OCI-LY7 (cell line): ENCODE measurements at regions not wholly inside any gene's neighbourhood (a gene's known extent, or its start where the extent isn't known, plus 50 kb on each side); places are given as distances from the start of the nearest gene placed in this dataset.

Source experiments
- BruUV-seq: library from RNA; stranded (reverse); fragments of 400-500 nt; replicated peaks from 2 replicates; lab custom pipeline; 2021; lab: Mats Ljungman, UMichigan
- CTCF ChIA-PET: fragments of 300-600 bp; sonication (Branson Sonifier 250); formaldehyde crosslinking; loops from one replicate; lab custom pipeline; 2022; ENCODE audit warnings: antibody characterized with exemption; ENCODE audit not compliant: unreplicated experiment; lab: Charles Lee
- POLR2A ChIA-PET: fragments of 300-600 bp; sonication (Branson Sonifier 250); formaldehyde crosslinking; loops from one replicate; lab custom pipeline; 2022; ENCODE audit warnings: antibody characterized with exemption; lab: Charles Lee
- DNase-seq: peaks from one replicate; pipeline ENCODE4 v3.0.0-alpha.2; 2015; ENCODE audit warnings: low spot score
- H2AFZ ChIP-seq: fragments of 200-600 bp; sonication (generic), shearing (Covaris generic); 2 replicates; pipeline ENCODE4 v1.6.1; 2014; ENCODE audit warnings: mild to moderate bottlenecking, antibody characterized with exemption, low read length, moderate library complexity
- H3K27ac ChIP-seq: fragments of 200-600 bp; sonication (generic); 2 replicates; pipeline ENCODE4 v1.5.1; 2014; ENCODE audit warnings: mixed run types, low read depth, mild to moderate bottlenecking, moderate library complexity, low read length, inconsistent platforms; ENCODE audit not compliant: poor library complexity, severe bottlenecking
- H3K36me3 ChIP-seq: fragments of 200-600 bp; sonication (generic); 2 replicates; pipeline ENCODE4 v1.6.1; 2014; ENCODE audit warnings: mild to moderate bottlenecking, antibody characterized with exemption, low read length, moderate library complexity, mixed read lengths; ENCODE audit not compliant: insufficient read depth
- H3K4me1 ChIP-seq: fragments of 200-600 bp; sonication (generic); 2 replicates; pipeline ENCODE4 v1.5.1; 2014; ENCODE audit warnings: mild to moderate bottlenecking, low read length; ENCODE audit not compliant: insufficient read depth, poor library complexity, severe bottlenecking
- H3K4me2 ChIP-seq: fragments of 200-600 bp; sonication (generic); 2 replicates; pipeline ENCODE4 v1.6.1; 2014; ENCODE audit warnings: mild to moderate bottlenecking, low read length
- H3K4me3 ChIP-seq: fragments of 200-600 bp; sonication (generic); 2 replicates; pipeline ENCODE4 v1.5.1; 2014; ENCODE audit warnings: mild to moderate bottlenecking, low read depth, low read length; ENCODE audit not compliant: poor library complexity, severe bottlenecking
- H3K79me2 ChIP-seq: fragments of 200-600 bp; sonication (generic); 2 replicates; pipeline ENCODE4 v1.6.1; 2016; ENCODE audit warnings: low read depth, mild to moderate bottlenecking, low read length, moderate library complexity, mixed read lengths; ENCODE audit not compliant: insufficient read depth
- H3K9me2 ChIP-seq: fragments of 200-600 bp; sonication (generic); 2 replicates; pipeline ENCODE4 v1.6.1; 2016; ENCODE audit warnings: mild to moderate bottlenecking, low read length, mixed read lengths; ENCODE audit not compliant: insufficient read depth
- H3K9me3 ChIP-seq: fragments of 200-600 bp; sonication (generic); 2 replicates; pipeline ENCODE4 v1.6.1; 2014; ENCODE audit warnings: mild to moderate bottlenecking, mixed run types, low read length, mixed read lengths
- H4K20me1 ChIP-seq: fragments of 200-600 bp; sonication (generic); 2 replicates; pipeline ENCODE4 v1.6.1; 2014; ENCODE audit warnings: mild to moderate bottlenecking, antibody characterized with exemption, low read length, moderate library complexity, mixed read lengths; ENCODE audit not compliant: insufficient read depth
- EZH2phosphoT487 ChIP-seq: fragments of 200-600 bp; sonication (generic); IDR thresholded peaks from 2 replicates; pipeline ENCODE4 v1.6.1; 2018; ENCODE audit warnings: low read depth, borderline replicate concordance, mild to moderate bottlenecking, mixed run types, antibody characterized with exemption, low read length, moderate library complexity, mixed read lengths
- intact Hi-C: fragments of 100-400 bp; cut with micrococcal nuclease; formaldehyde crosslinking; loops from one replicate; pipeline ENCODE4 v1.10.0; 2022; ENCODE audit not compliant: unreplicated experiment
- TF ChIP-seq, protein P1 (sequence below): fragments of 200-600 bp; sonication (generic); conservative IDR thresholded peaks from 2 replicates; pipeline ENCODE4 v1.5.1; 2014; ENCODE audit warnings: mild to moderate bottlenecking, antibody characterized with exemption, low read length, moderate library complexity, mixed read lengths

DNA sequence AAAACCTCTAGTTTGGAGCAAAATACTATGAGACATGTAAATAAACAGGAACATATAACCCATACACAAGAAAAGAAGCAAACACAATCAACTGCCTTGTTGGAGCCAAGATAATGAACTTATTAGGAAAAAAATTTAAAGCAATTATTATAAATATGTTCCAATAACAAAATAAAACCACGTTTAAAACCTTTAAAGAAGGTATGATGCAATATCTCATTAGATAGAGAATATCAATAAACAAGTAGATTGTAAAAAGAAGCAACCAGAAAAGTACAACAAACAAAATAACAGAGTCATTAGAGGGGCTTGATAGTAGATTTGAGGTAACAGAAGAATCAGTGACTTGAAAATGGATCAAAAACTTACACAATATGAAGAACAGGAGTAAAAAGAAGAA is 327.0 kb upstream of the PCDH9 start:
- Histone ChIP-seq H2AFZ (no peak overlapping the region), H3K4me2 (no peak overlapping the region), H3K27ac (no peak overlapping the region), H3K9me3 (no peaks in the 10 kb centered on the region), H3K9me2 (no peaks in the 10 kb centered on the region), H4K20me1 (no peaks in the 10 kb centered on the region), H3K4me3 (no peak overlapping the region), H3K79me2 (no peaks in the 10 kb centered on the region), H3K36me3 (no peaks in the 10 kb centered on the region), H3K4me1 (no peaks in the 10 kb centered on the region)
- no TSS peak for BruUV-seq
- DNase-seq, result no peak
- ChIA-PET CTCF (no interaction called here), POLR2A (interaction anchor here (0.5 kb wide), 1 partner anchor 1542 kb away, joined by 3 read pairs; no protein-coding TSS in a partner anchor)
- intact Hi-C loops, result no loop called here
- TF ChIP-seq, protein P1, sequence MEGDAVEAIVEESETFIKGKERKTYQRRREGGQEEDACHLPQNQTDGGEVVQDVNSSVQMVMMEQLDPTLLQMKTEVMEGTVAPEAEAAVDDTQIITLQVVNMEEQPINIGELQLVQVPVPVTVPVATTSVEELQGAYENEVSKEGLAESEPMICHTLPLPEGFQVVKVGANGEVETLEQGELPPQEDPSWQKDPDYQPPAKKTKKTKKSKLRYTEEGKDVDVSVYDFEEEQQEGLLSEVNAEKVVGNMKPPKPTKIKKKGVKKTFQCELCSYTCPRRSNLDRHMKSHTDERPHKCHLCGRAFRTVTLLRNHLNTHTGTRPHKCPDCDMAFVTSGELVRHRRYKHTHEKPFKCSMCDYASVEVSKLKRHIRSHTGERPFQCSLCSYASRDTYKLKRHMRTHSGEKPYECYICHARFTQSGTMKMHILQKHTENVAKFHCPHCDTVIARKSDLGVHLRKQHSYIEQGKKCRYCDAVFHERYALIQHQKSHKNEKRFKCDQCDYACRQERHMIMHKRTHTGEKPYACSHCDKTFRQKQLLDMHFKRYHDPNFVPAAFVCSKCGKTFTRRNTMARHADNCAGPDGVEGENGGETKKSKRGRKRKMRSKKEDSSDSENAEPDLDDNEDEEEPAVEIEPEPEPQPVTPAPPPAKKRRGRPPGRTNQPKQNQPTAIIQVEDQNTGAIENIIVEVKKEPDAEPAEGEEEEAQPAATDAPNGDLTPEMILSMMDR, result no peak
- TF ChIP-seq EZH2phosphoT487, result no peak

DNA sequence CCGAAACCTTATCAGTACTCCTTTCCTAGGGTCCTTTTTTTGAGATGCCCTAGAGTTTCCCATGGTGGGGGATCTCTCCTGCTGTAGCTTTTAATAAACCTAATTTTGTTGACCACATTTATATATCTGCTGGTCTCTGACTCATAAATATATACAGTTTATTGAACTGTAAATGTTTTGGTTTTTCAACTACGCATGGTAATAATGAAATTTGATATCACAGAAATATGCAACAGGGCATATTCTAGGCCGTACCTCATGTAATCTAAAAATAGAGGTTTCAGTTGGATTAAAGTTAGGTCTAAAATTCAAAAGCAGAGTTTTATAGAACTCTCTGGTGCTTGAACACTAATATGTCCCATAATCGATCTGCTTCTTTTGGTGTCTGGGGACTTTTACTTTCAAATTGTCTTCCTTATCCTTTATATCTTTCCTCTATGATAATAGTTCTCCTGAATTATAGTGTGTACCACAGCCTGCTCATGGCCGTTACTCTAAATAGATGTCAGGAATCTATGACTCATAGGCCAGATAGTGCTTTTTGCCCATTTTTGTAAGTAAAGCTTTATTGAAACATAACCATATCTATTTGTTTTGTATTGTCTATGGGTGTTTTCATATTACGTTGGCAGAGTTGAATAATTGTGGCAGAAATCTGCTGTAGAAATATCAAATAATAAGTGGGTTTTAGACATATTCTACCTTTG is 324.8 kb upstream of the PCDH9 start:
- H4K20me1 ChIP-seq, result no peaks in the 10 kb centered on the region
- ChIA-PET POLR2A (interaction anchor here (0.8 kb wide), 1 partner anchor 219 kb away, joined by 3 read pairs; no protein-coding TSS in a partner anchor), CTCF (no interaction called here)
- no peak overlapping the region for H2AFZ ChIP-seq
- no peaks in the 10 kb centered on the region for H3K36me3 ChIP-seq
- no peak overlapping the region for H3K4me3 ChIP-seq
- no TSS peak for BruUV-seq
- H3K79me2 ChIP-seq, result no peaks in the 10 kb centered on the region
- H3K4me1 ChIP-seq, result no peaks in the 10 kb centered on the region
- TF ChIP-seq, protein P1, result no peak
- no peak for TF ChIP-seq EZH2phosphoT487
- H3K9me2 ChIP-seq, result no peaks in the 10 kb centered on the region
- no peak for DNase-seq
- intact Hi-C loops, result no loop called here
- H3K27ac ChIP-seq, result no peak overlapping the region
- no peak overlapping the region for H3K4me2 ChIP-seq
- no peaks in the 10 kb centered on the region for H3K9me3 ChIP-seq

DNA sequence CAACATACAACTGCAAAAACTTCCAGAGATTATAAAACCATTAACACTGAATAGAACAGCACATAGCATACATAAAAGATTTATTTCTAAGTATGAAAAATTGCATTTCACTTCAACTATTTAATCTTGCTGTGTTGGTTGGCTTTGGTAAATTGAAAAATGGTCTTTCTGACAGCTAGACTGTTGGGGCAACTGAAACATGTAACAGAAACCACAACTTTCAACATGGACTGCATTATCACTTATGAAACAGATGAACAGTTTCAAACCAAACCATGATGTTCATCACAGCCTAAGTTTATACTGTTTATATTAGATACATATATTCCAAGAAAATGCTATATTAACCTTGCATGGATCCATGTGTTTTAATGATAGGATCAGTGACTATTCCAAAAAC is 324.1 kb upstream of the PCDH9 start:
- TF ChIP-seq EZH2phosphoT487, result no peak
- TF ChIP-seq, protein P1, result no peak
- no peak overlapping the region for H2AFZ ChIP-seq

More for the DNA sequence above, 324.1 kb upstream of the PCDH9 start:
- BruUV-seq, result no TSS peak
- ChIA-PET CTCF (no interaction called here), POLR2A (no interaction called here)
- Histone ChIP-seq H3K36me3 (no peaks in the 10 kb centered on the region), H3K79me2 (no peaks in the 10 kb centered on the region), H3K4me3 (no peak overlapping the region), H3K27ac (no peak overlapping the region), H4K20me1 (no peaks in the 10 kb centered on the region), H3K9me2 (no peaks in the 10 kb centered on the region), H3K4me2 (no peak overlapping the region), H3K4me1 (no peaks in the 10 kb centered on the region), H3K9me3 (no peaks in the 10 kb centered on the region)
- intact Hi-C loops, result no loop called here
- DNase-seq, result no peak
